Endodermal cell (in vitro differentiated cells): ENCODE measurements at regions not wholly inside any gene's neighbourhood (a gene's known extent, or its start where the extent isn't known, plus 50 kb on each side); places are given as distances from the start of the nearest gene placed in this dataset.

Source experiments
- DNase-seq: peaks from one replicate; pipeline ENCODE4 v3.0.0-alpha.2; 2017
- H3K27ac ChIP-seq: 2 replicates; pipeline ENCODE4 v1.5.1; 2013; ENCODE audit warnings: mild to moderate bottlenecking, low read depth, low read length, moderate library complexity
- H3K27me3 ChIP-seq: 2 replicates; pipeline ENCODE4 v1.6.1; 2013; ENCODE audit warnings: mild to moderate bottlenecking, low read length, moderate library complexity; ENCODE audit not compliant: insufficient read depth, control insufficient read depth, poor library complexity, severe bottlenecking
- H3K36me3 ChIP-seq: 2 replicates; pipeline ENCODE4 v1.7.0; 2013; ENCODE audit warnings: mild to moderate bottlenecking, low read length, moderate library complexity; ENCODE audit not compliant: control insufficient read depth, insufficient read depth
- H3K4me1 ChIP-seq: one replicate; pipeline ENCODE4 v1.7.0; 2013; ENCODE audit warnings: low read length; ENCODE audit not compliant: control insufficient read depth, insufficient read depth
- H3K4me3 ChIP-seq: 2 replicates; pipeline ENCODE4 v1.5.1; 2013; ENCODE audit warnings: mild to moderate bottlenecking, low read length, moderate library complexity
- H3K9ac ChIP-seq: 2 replicates; pipeline ENCODE4 v1.6.1; 2013; ENCODE audit warnings: mild to moderate bottlenecking, low read length, moderate library complexity; ENCODE audit not compliant: poor library complexity, severe bottlenecking; ENCODE audit errors: extremely low read depth
- H3K9me3 ChIP-seq: 2 replicates; pipeline ENCODE4 v1.6.1; 2013; ENCODE audit warnings: mild to moderate bottlenecking, low read length, moderate library complexity; ENCODE audit not compliant: control insufficient read depth
- H3K27ac Mint-ChIP-seq: 2 replicates; pipeline ENCODE4 v1.8.0; 2020; ENCODE audit warnings: mixed read lengths
- H3K27me3 Mint-ChIP-seq: 2 replicates; pipeline ENCODE4 v1.8.0; 2021; ENCODE audit warnings: mild to moderate bottlenecking, mixed read lengths; ENCODE audit not compliant: insufficient read depth
- H3K36me3 Mint-ChIP-seq: 2 replicates; pipeline ENCODE4 v1.8.0; 2020; ENCODE audit warnings: low read depth, mixed read lengths
- H3K4me1 Mint-ChIP-seq: 2 replicates; pipeline ENCODE4 v1.8.0; 2020; ENCODE audit warnings: mixed read lengths
- H3K4me3 Mint-ChIP-seq: 2 replicates; pipeline ENCODE4 v1.8.0; 2020; ENCODE audit warnings: mild to moderate bottlenecking, moderate library complexity, mixed read lengths
- H3K9me3 Mint-ChIP-seq: 2 replicates; pipeline ENCODE4 v1.8.0; 2020; ENCODE audit warnings: mild to moderate bottlenecking, mixed read lengths
- WGBS, 2 experiments: methylation state at CpG; one replicate each; pipeline versions ENCODE4 v1.1.5 to v1.1.7; 2013; ENCODE audit warnings: missing lambda C conversion rate in 2 of 2, mixed read lengths in 1 of 2; ENCODE audit not compliant: insufficient coverage in 1 of 2, insufficient read length in 1 of 2; 5-methylcytosine and 5-hydroxymethylcytosine counted together
- TF ChIP-seq, protein P1 (sequence below): fragments of 200-600 bp; sonication (generic); conservative IDR thresholded peaks from 2 replicates; pipeline ENCODE4 v1.5.0; 2021; ENCODE audit warnings: antibody characterized with exemption, mild to moderate bottlenecking

DNA sequence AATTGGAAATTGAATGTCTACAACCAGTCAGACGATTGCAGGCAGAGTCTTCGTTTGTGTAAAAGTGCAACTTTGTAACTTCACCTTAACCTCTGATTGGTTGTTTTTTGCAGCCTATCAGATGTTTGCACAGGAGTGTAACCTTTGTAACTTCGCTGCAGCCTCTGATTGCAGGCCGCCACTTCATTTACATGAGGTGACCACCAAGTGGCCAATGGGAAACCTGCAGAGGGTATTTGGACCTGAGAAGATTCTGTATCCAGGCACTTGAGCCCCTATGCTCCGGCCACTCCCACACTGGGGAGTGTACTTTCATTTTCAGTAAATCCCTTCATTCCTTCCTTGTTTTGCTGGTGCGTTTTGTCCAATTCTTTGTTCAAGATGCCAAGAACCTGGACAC is 68.1 kb upstream of the PFN2 start:
- H3K4me3 ChIP-seq = no peak overlapping the region

DNA sequence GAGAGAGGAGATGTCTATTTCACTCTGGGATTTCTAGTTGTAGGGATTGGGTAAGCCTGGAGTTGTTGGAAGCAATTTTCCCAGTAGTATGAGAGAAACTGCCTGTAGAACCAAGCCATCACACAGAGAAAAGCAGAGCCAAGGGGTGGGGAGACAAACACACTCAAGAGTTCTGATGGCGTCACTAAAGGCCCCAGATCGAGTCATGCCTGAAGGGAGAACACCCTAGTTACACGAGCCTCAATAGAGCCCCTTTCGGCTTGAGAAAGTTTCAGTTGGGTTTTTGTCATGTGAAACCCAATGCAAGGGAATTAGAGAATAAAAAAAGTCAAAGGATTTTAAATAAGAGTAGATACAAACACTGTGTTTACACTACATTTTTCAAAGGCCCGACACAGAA is 66.1 kb upstream of the PFN2 start:
- no peak overlapping the region for H3K27ac Mint-ChIP-seq
- no peak for DNase-seq
- TF ChIP-seq, protein P1, sequence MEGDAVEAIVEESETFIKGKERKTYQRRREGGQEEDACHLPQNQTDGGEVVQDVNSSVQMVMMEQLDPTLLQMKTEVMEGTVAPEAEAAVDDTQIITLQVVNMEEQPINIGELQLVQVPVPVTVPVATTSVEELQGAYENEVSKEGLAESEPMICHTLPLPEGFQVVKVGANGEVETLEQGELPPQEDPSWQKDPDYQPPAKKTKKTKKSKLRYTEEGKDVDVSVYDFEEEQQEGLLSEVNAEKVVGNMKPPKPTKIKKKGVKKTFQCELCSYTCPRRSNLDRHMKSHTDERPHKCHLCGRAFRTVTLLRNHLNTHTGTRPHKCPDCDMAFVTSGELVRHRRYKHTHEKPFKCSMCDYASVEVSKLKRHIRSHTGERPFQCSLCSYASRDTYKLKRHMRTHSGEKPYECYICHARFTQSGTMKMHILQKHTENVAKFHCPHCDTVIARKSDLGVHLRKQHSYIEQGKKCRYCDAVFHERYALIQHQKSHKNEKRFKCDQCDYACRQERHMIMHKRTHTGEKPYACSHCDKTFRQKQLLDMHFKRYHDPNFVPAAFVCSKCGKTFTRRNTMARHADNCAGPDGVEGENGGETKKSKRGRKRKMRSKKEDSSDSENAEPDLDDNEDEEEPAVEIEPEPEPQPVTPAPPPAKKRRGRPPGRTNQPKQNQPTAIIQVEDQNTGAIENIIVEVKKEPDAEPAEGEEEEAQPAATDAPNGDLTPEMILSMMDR = no peak
- H3K9me3 Mint-ChIP-seq = peaks cover 9% of the 10 kb centered on the region
- H3K9ac ChIP-seq = no peak overlapping the region
- H3K27me3 Mint-ChIP-seq = peaks cover 2% of the 10 kb centered on the region
- H3K36me3 ChIP-seq = no peaks in the 10 kb centered on the region
- H3K9me3 ChIP-seq = peaks cover 16% of the 10 kb centered on the region
- WGBS, 2 experiments = 88 to 93% methylated on average over 4 to 5 of the region's 5 CpGs
- no peaks in the 10 kb centered on the region for H3K36me3 Mint-ChIP-seq
- no peaks in the 10 kb centered on the region for H3K27me3 ChIP-seq
- no peak overlapping the region for H3K4me3 Mint-ChIP-seq
- peaks cover 29% of the 10 kb centered on the region for H3K4me1 Mint-ChIP-seq
- no peak overlapping the region for H3K4me3 ChIP-seq
- peaks cover 11% of the 10 kb centered on the region for H3K4me1 ChIP-seq
- H3K27ac ChIP-seq = no peak overlapping the region

More for the DNA sequence above, 68.1 kb upstream of the PFN2 start:
- Histone ChIP-seq H3K9ac (no peak overlapping the region), H3K27me3 (no peaks in the 10 kb centered on the region), H3K4me1 (peaks cover 7% of the 10 kb centered on the region), H3K36me3 (no peaks in the 10 kb centered on the region), H3K9me3 (peaks cover 22% of the 10 kb centered on the region), H3K27ac (no peak overlapping the region)
- Mint-ChIP-seq H3K4me1 (peaks cover 29% of the 10 kb centered on the region), H3K27me3 (no peaks in the 10 kb centered on the region), H3K36me3 (no peaks in the 10 kb centered on the region), H3K27ac (no peak overlapping the region), H3K9me3 (peaks cover 9% of the 10 kb centered on the region), H3K4me3 (no peak overlapping the region)
- DNase-seq = no peak
- WGBS, 2 experiments = 90 to 97% methylated on average over 5 to 6 of the region's 6 CpGs
- TF ChIP-seq, protein P1 = no peak

DNA sequence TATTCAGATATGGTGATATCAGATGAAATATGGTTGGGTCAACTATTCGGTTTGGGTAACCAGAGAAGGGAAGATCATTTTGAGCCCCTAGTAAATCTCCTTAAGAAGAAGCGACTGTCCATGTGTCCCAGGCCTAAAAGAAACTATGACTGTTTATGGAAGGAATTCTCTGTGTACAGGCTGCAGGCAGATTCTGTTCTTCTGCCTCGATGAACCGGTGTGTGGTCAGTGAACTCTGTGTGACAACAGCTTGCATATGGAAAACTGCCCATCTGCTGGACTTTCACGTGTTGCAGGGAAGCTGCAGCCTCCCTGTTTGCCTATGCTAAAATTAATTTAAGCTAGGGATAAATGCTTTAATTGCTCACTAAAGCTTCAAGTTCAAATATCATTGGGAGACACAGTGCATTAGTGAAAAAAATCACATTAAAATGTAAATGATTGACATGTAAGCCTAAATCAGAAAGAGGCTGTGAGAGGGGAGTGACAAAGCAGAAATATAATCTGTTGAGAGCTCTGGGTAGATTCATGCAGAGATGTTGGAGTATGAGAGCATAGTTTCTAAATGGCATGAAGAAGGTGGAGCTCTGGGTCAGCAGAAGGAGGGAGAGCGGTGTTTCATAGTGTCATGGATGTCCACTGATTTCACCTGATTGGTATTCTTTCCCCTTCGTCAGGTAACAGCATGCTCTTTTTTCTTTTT is 65.4 kb upstream of the PFN2 start:
- peaks cover 11% of the 10 kb centered on the region for H3K4me1 ChIP-seq
- 87 to 90% methylated on average over 4 to 7 of the region's 7 CpGs for WGBS, 2 experiments

More for the DNA sequence above, 65.4 kb upstream of the PFN2 start:
- peaks cover 2% of the 10 kb centered on the region for H3K27me3 Mint-ChIP-seq
- Histone ChIP-seq H3K27me3 (no peaks in the 10 kb centered on the region), H3K9me3 (peaks cover 9% of the 10 kb centered on the region), H3K27ac (no peak overlapping the region), H3K9ac (no peak overlapping the region), H3K36me3 (no peaks in the 10 kb centered on the region), H3K4me3 (no peak overlapping the region)
- peaks cover 29% of the 10 kb centered on the region for H3K4me1 Mint-ChIP-seq
- H3K27ac Mint-ChIP-seq = no peak overlapping the region
- H3K36me3 Mint-ChIP-seq = no peaks in the 10 kb centered on the region
- peaks cover 6% of the 10 kb centered on the region for H3K9me3 Mint-ChIP-seq
- TF ChIP-seq, protein P1 = no peak
- no peak overlapping the region for H3K4me3 Mint-ChIP-seq
- DNase-seq = no peak
